ENCODE measurements at regions not wholly inside any gene's neighbourhood (a gene's known extent, or its start where the extent isn't known, plus 50 kb on each side); places are given as distances from the start of the nearest gene placed in this dataset.

DNA sequence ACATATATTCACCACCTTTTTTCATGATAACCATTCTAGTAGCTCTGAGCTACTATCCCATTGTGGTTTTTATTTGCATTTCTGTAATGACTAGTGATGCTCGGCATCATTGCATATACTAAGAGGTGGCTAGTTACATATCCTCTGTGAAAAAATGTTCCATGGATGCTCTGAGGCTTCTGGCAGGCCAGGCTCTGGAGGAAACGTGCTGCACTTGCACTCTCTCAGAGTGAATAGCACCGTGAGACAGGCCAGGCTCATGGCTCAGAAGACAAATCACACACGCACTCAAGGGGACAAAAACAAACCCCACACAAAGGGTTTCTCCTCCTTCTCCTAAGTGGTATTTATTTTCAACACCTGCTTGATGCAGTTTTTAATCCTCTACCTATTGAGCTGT is 1085.3 kb upstream of the CNTNAP5 start:
- TF ChIP-seq EZH2 (IDR thresholded peaks at IDR 0.05; ENCODE audit: insufficient read depth, poor library complexity, severe bottlenecking) = no peak
- TF ChIP-seq EZH2phosphoT487 (IDR thresholded peaks at IDR 0.05; ENCODE audit: insufficient read depth, low read depth) = no peak
